Mesendoderm (in vitro differentiated cells): ENCODE measurements at regions not wholly inside any gene's neighbourhood (a gene's known extent, or its start where the extent isn't known, plus 50 kb on each side); places are given as distances from the start of the nearest gene placed in this dataset.

Source experiments
- DNase-seq: peaks from one replicate; pipeline ENCODE4 v3.0.0; 2013
- H2AK5ac ChIP-seq: 2 replicates; pipeline ENCODE4 v1.6.1; 2013; ENCODE audit warnings: low read length, inconsistent platforms
- H2BK120ac ChIP-seq: 2 replicates; pipeline ENCODE4 v1.6.1; 2013; ENCODE audit warnings: low read depth, mild to moderate bottlenecking, low read length, moderate library complexity, mixed read lengths
- H2BK15ac ChIP-seq: replicated peaks from 2 replicates; pipeline ENCODE4 v1.6.1; 2013; ENCODE audit warnings: low read depth, mild to moderate bottlenecking, moderate library complexity
- H2BK5ac ChIP-seq: 2 replicates; pipeline ENCODE4 v1.6.1; 2013; ENCODE audit warnings: low read length, inconsistent platforms
- H3K18ac ChIP-seq: 2 replicates; pipeline ENCODE4 v1.6.1; 2013; ENCODE audit warnings: mild to moderate bottlenecking, low read length, mixed read lengths
- H3K23ac ChIP-seq: one replicate; pipeline ENCODE4 v1.6.1; 2013; ENCODE audit warnings: low read length
- H3K27ac ChIP-seq: 2 replicates; pipeline ENCODE4 v1.5.1; 2013; ENCODE audit warnings: low read depth, mild to moderate bottlenecking, inconsistent platforms, low read length, moderate library complexity
- H3K27me3 ChIP-seq: 2 replicates; pipeline ENCODE4 v1.6.1; 2013; ENCODE audit warnings: low read length, control low read depth, mild to moderate bottlenecking, inconsistent platforms; ENCODE audit not compliant: insufficient read depth, poor library complexity
- H3K36me3 ChIP-seq: 2 replicates; pipeline ENCODE4 v1.6.1; 2013; ENCODE audit warnings: low read length, inconsistent platforms; ENCODE audit not compliant: control insufficient read depth, insufficient read depth
- H3K4ac ChIP-seq: one replicate; pipeline ENCODE4 v1.6.1; 2013; ENCODE audit warnings: low read depth, mild to moderate bottlenecking, low read length, moderate library complexity
- H3K4me1 ChIP-seq: 2 replicates; pipeline ENCODE4 v1.6.1; 2013; ENCODE audit warnings: low read depth, low read length, inconsistent platforms; ENCODE audit not compliant: control insufficient read depth
- H3K4me2 ChIP-seq: 2 replicates; pipeline ENCODE4 v1.6.1; 2013; ENCODE audit warnings: low read length
- H3K4me3 ChIP-seq: 2 replicates; pipeline ENCODE4 v1.5.1; 2013; ENCODE audit warnings: mild to moderate bottlenecking, low read length
- H3K56ac ChIP-seq: one replicate; pipeline ENCODE4 v1.6.1; 2013; ENCODE audit warnings: low read length
- H3K79me1 ChIP-seq: 2 replicates; pipeline ENCODE4 v1.6.1; 2013; ENCODE audit warnings: low read length, inconsistent platforms
- H3K79me2 ChIP-seq: 2 replicates; pipeline ENCODE4 v1.6.1; 2013; ENCODE audit warnings: mild to moderate bottlenecking, low read length; ENCODE audit not compliant: control insufficient read depth, insufficient read depth
- H3K9ac ChIP-seq: 2 replicates; pipeline ENCODE4 v1.6.1; 2013; ENCODE audit warnings: low read length, inconsistent platforms
- H4K5ac ChIP-seq: one replicate; pipeline ENCODE4 v1.6.1; 2013; ENCODE audit warnings: low read length
- H4K8ac ChIP-seq: one replicate; pipeline ENCODE4 v1.6.1; 2013; ENCODE audit warnings: low read depth, mild to moderate bottlenecking, control low read depth, low read length, moderate library complexity
- WGBS: extraction: QIAGEN DNeasy Blood & Tissue Kit; methylation state at CpG from one replicate; pipeline ENCODE4 v1.1.7; 2013; ENCODE audit warnings: low lambda C conversion rate, missing lambda C conversion rate; ENCODE audit not compliant: insufficient coverage; ENCODE audit errors: extremely low coverage; 5-methylcytosine and 5-hydroxymethylcytosine counted together

- Histone ChIP-seq H3K56ac (no peak overlapping the region), H3K79me1 (no peaks in the 10 kb centered on the region), H3K27ac (no peak overlapping the region), H3K79me2 (no peaks in the 10 kb centered on the region), H3K4ac (no peak overlapping the region), H3K4me2 (no peak overlapping the region), H3K36me3 (no peaks in the 10 kb centered on the region), H3K4me1 (no peaks in the 10 kb centered on the region), H4K8ac (no peak overlapping the region), H2BK120ac (no peak overlapping the region), H2AK5ac (no peak overlapping the region), H4K5ac (no peak overlapping the region), H3K27me3 (no peaks in the 10 kb centered on the region), H3K9ac (no peak overlapping the region), H3K4me3 (no peak overlapping the region), H2BK15ac (no peak overlapping the region), H2BK5ac (no peak overlapping the region), H3K18ac (no peak overlapping the region), H3K23ac (no peak overlapping the region)
- WGBS: no CpG with 5 or more reads among the region's 1 CpG
- DNase-seq: no peak
Observed at GRCh38 chr3:181274025-181274424, 284.5 kb upstream of the DNAJC19 start.

GRCh38 chr3:181267312-181267711 lies 277.8 kb upstream of the DNAJC19 start:
- Histone ChIP-seq H3K4me1 (no peaks in the 10 kb centered on the region), H3K4ac (no peak overlapping the region), H2AK5ac (no peak overlapping the region), H3K56ac (no peak overlapping the region), H3K4me3 (no peak overlapping the region), H3K4me2 (no peak overlapping the region), H2BK5ac (no peak overlapping the region), H4K5ac (no peak overlapping the region), H3K23ac (no peak overlapping the region), H3K79me2 (no peaks in the 10 kb centered on the region), H3K18ac (no peak overlapping the region), H2BK120ac (no peak overlapping the region), H3K27ac (no peak overlapping the region), H4K8ac (no peak overlapping the region), H3K27me3 (no peaks in the 10 kb centered on the region), H3K9ac (no peak overlapping the region), H3K79me1 (no peaks in the 10 kb centered on the region), H3K36me3 (no peaks in the 10 kb centered on the region), H2BK15ac (no peak overlapping the region)
- DNase-seq: no peak

GRCh38 chr3:181265750-181266333 lies 276.3 kb upstream of the DNAJC19 start:
- H4K8ac ChIP-seq: no peak overlapping the region
- H3K4me2 ChIP-seq: no peak overlapping the region
- H2BK5ac ChIP-seq: no peak overlapping the region
- no peak for DNase-seq
- no peak overlapping the region for H2BK15ac ChIP-seq
- no peak overlapping the region for H3K4me3 ChIP-seq
- H3K18ac ChIP-seq: no peak overlapping the region
- H2BK120ac ChIP-seq: no peak overlapping the region
- WGBS: no CpG with 5 or more reads among the region's 4 CpGs
- no peaks in the 10 kb centered on the region for H3K36me3 ChIP-seq
- H2AK5ac ChIP-seq: no peak overlapping the region
- H3K9ac ChIP-seq: no peak overlapping the region
- no peak overlapping the region for H4K5ac ChIP-seq
- no peak overlapping the region for H3K4ac ChIP-seq
- H3K4me1 ChIP-seq: no peaks in the 10 kb centered on the region
- no peaks in the 10 kb centered on the region for H3K79me1 ChIP-seq
- H3K79me2 ChIP-seq: no peaks in the 10 kb centered on the region
- H3K23ac ChIP-seq: no peak overlapping the region
- no peak overlapping the region for H3K56ac ChIP-seq
- H3K27ac ChIP-seq: no peak overlapping the region
- no peaks in the 10 kb centered on the region for H3K27me3 ChIP-seq

- Histone ChIP-seq H3K4me2 (no peak overlapping the region), H3K36me3 (no peaks in the 10 kb centered on the region), H3K4ac (no peak overlapping the region), H2BK5ac (no peak overlapping the region), H4K5ac (no peak overlapping the region), H3K4me1 (no peaks in the 10 kb centered on the region), H3K23ac (no peak overlapping the region), H3K27me3 (no peaks in the 10 kb centered on the region), H2BK120ac (no peak overlapping the region), H3K18ac (no peak overlapping the region), H2AK5ac (no peak overlapping the region), H4K8ac (no peak overlapping the region), H3K79me2 (no peaks in the 10 kb centered on the region), H2BK15ac (no peak overlapping the region), H3K4me3 (no peak overlapping the region), H3K27ac (no peak overlapping the region), H3K79me1 (no peaks in the 10 kb centered on the region), H3K56ac (no peak overlapping the region), H3K9ac (no peak overlapping the region)
- WGBS: no CpG with 5 or more reads among the region's 2 CpGs
- DNase-seq: no peak
Observed at GRCh38 chr3:181264486-181264885, 274.9 kb upstream of the DNAJC19 start.

GRCh38 chr3:181253796-181254195 lies 264.3 kb upstream of the DNAJC19 start:
- H3K4me1 ChIP-seq: no peaks in the 10 kb centered on the region
- H4K5ac ChIP-seq: no peak overlapping the region
- H3K4me2 ChIP-seq: no peak overlapping the region
- H3K23ac ChIP-seq: no peak overlapping the region
- H3K18ac ChIP-seq: no peak overlapping the region
- H2BK120ac ChIP-seq: no peak overlapping the region
- no CpG with 5 or more reads among the region's 3 CpGs for WGBS
- no peaks in the 10 kb centered on the region for H3K79me2 ChIP-seq
- no peaks in the 10 kb centered on the region for H3K79me1 ChIP-seq
- H2AK5ac ChIP-seq: no peak overlapping the region
- no peaks in the 10 kb centered on the region for H3K27me3 ChIP-seq
- H2BK5ac ChIP-seq: no peak overlapping the region
- no peak for DNase-seq
- H3K9ac ChIP-seq: no peak overlapping the region
- no peak overlapping the region for H4K8ac ChIP-seq
- no peaks in the 10 kb centered on the region for H3K36me3 ChIP-seq
- no peak overlapping the region for H3K56ac ChIP-seq
- no peak overlapping the region for H3K4ac ChIP-seq
- H2BK15ac ChIP-seq: no peak overlapping the region
- no peak overlapping the region for H3K27ac ChIP-seq
- no peak overlapping the region for H3K4me3 ChIP-seq

- Histone ChIP-seq H3K9ac (no peak overlapping the region), H3K79me1 (no peaks in the 10 kb centered on the region), H4K5ac (no peak overlapping the region), H2BK15ac (no peak overlapping the region), H3K36me3 (no peaks in the 10 kb centered on the region), H3K18ac (no peak overlapping the region), H3K23ac (no peak overlapping the region), H4K8ac (no peak overlapping the region), H3K27ac (no peak overlapping the region), H3K56ac (no peak overlapping the region), H2BK5ac (no peak overlapping the region), H3K4me2 (no peak overlapping the region), H3K4me3 (no peak overlapping the region), H3K4ac (no peak overlapping the region), H3K4me1 (no peaks in the 10 kb centered on the region), H2BK120ac (no peak overlapping the region), H3K79me2 (no peaks in the 10 kb centered on the region), H2AK5ac (no peak overlapping the region), H3K27me3 (no peaks in the 10 kb centered on the region)
- no peak for DNase-seq
- no CpG with 5 or more reads among the region's 3 CpGs for WGBS
Observed at GRCh38 chr3:181252631-181253030, 263.1 kb upstream of the DNAJC19 start.
